ENCODE measurements at regions not wholly inside any gene's neighbourhood (a gene's known extent, or its start where the extent isn't known, plus 50 kb on each side); places are given as distances from the start of the nearest gene placed in this dataset.

- Histone ChIP-seq H3K9me3 (no peaks in the 10 kb centered on the region), H3K4me1 (no peaks in the 10 kb centered on the region), H3K36me3 (no peaks in the 10 kb centered on the region), H3K27me3 (peaks cover 64% of the 10 kb centered on the region), H3K4me3 (no peak overlapping the region), H3K27ac (no peak overlapping the region)
- TF ChIP-seq POLR2A (IDR thresholded peaks at IDR 0.05) (no peak), EP300 (IDR thresholded peaks at IDR 0.05) (no peak)
- ATAC-seq, result no peak
- WGBS, 2 donors (ENCODE audit: low coverage in 1 of 2), result 0 to 24% methylated on average over 1 to 4 of the region's 5 CpGs
Measured at GRCh38 chr11:45585205-45585604, 80.2 kb downstream of the CHST1 start.

- TF ChIP-seq POLR2A (IDR thresholded peaks at IDR 0.05), result no peak
- no peak for TF ChIP-seq CTCF (IDR thresholded peaks at IDR 0.05)
- TF ChIP-seq POLR2AphosphoS5 (IDR thresholded peaks at IDR 0.05), result no peak
- Histone ChIP-seq H3K27ac (no peak overlapping the region), H3K36me3 (no peaks in the 10 kb centered on the region), H3K4me1 (no peaks in the 10 kb centered on the region), H3K27me3 (peaks cover 64% of the 10 kb centered on the region), H3K4me3 (no peak overlapping the region), H3K9me3 (no peaks in the 10 kb centered on the region)
- 50 to 74% methylated on average over 2 to 8 of the region's 15 CpGs for WGBS, 2 donors (ENCODE audit: low coverage in 1 of 2)
- ATAC-seq, result no peak
Measured at GRCh38 chr11:45583981-45584566, 81.3 kb downstream of the CHST1 start.

GRCh38 chr11:45580399-45580798, 85.0 kb downstream of the CHST1 start:
- no peak for ATAC-seq
- WGBS, 2 donors (ENCODE audit: low coverage in 1 of 2), result 3 to 10% methylated on average over 3 of the region's 6 CpGs

GRCh38 chr11:45578316-45578715, 87.1 kb downstream of the CHST1 start:
- no peak for ATAC-seq
- Histone ChIP-seq H3K4me3 (no peak overlapping the region), H3K36me3 (no peaks in the 10 kb centered on the region), H3K27ac (no peak overlapping the region), H3K9me3 (no peaks in the 10 kb centered on the region), H3K4me1 (no peaks in the 10 kb centered on the region), H3K27me3 (peaks cover 78% of the 10 kb centered on the region)
- 85 to 100% methylated on average over 1 to 2 of the region's 3 CpGs for WGBS, 2 donors (ENCODE audit: low coverage in 1 of 2)
- TF ChIP-seq EP300 (IDR thresholded peaks at IDR 0.05), result no peak
- no peak for TF ChIP-seq CTCF (IDR thresholded peaks at IDR 0.05)
- TF ChIP-seq POLR2A (IDR thresholded peaks at IDR 0.05), result no peak
- no peak for TF ChIP-seq POLR2AphosphoS5 (IDR thresholded peaks at IDR 0.05)

More at GRCh38 chr11:45580399-45580798, 85.0 kb downstream of the CHST1 start:
- Histone ChIP-seq H3K4me1 (no peaks in the 10 kb centered on the region), H3K27me3 (peaks cover 78% of the 10 kb centered on the region), H3K4me3 (no peak overlapping the region), H3K36me3 (no peaks in the 10 kb centered on the region), H3K9me3 (no peaks in the 10 kb centered on the region), H3K27ac (no peak overlapping the region)
- TF ChIP-seq POLR2A (IDR thresholded peaks at IDR 0.05) (no peak), POLR2AphosphoS5 (IDR thresholded peaks at IDR 0.05) (no peak), CTCF (IDR thresholded peaks at IDR 0.05) (no peak), EP300 (IDR thresholded peaks at IDR 0.05) (no peak)

GRCh38 chr11:45577752-45578151, 87.7 kb downstream of the CHST1 start:
- H3K36me3 ChIP-seq, result no peaks in the 10 kb centered on the region
- H3K27ac ChIP-seq, result no peak overlapping the region
- ATAC-seq, result no peak
- TF ChIP-seq POLR2AphosphoS5 (IDR thresholded peaks at IDR 0.05), result no peak
- TF ChIP-seq EP300 (IDR thresholded peaks at IDR 0.05), result no peak
- TF ChIP-seq CTCF (IDR thresholded peaks at IDR 0.05), result no peak
- TF ChIP-seq POLR2A (IDR thresholded peaks at IDR 0.05), result no peak
- peaks cover 78% of the 10 kb centered on the region for H3K27me3 ChIP-seq
- no peaks in the 10 kb centered on the region for H3K4me1 ChIP-seq
- 19 to 20% methylated on average over 2 to 4 of the region's 4 CpGs for WGBS, 2 donors (ENCODE audit: low coverage in 1 of 2)
- no peak overlapping the region for H3K4me3 ChIP-seq
- no peaks in the 10 kb centered on the region for H3K9me3 ChIP-seq

All from gastroesophageal sphincter (tissue), 4 donors.